ENCODE measurements at regions not wholly inside any gene's neighbourhood (a gene's known extent, or its start where the extent isn't known, plus 50 kb on each side); places are given as distances from the start of the nearest gene placed in this dataset.

GRCh38 chr5:180424094-180424493, 70.1 kb upstream of the CNOT6 start:
- in situ Hi-C loops (cut with MboI; ENCODE audit: low sequenced_read_pairs in 4 of 4) (no loop called here), intact Hi-C loops (cut with DNase I; ENCODE audit: low total_unique reads) (no loop called here)
- no peak for ATAC-seq
- no peak for TF ChIP-seq POLR2A (IDR thresholded peaks at IDR 0.05)
- TF ChIP-seq CTCF (IDR thresholded peaks at IDR 0.05 in 4 of 5, conservative IDR thresholded peaks at IDR 0.05 in 1 of 5): no peak
- Histone ChIP-seq H3K27ac (no peak overlapping the region), H3K36me3 (no peaks in the 10 kb centered on the region), H3K9me3 (no peaks in the 10 kb centered on the region), H3K4me1 (no peaks in the 10 kb centered on the region), H3K27me3 (no peaks in the 10 kb centered on the region), H3K4me3 (no peak overlapping the region)
- DNase-seq: no peak

- no peaks in the 10 kb centered on the region for H3K36me3 ChIP-seq
- H3K9me3 ChIP-seq: no peaks in the 10 kb centered on the region
- H3K4me3 ChIP-seq: no peak overlapping the region
- H3K27ac ChIP-seq: no peak overlapping the region
- intact Hi-C loops (cut with DNase I; ENCODE audit: low total_unique reads) (no loop called here), in situ Hi-C loops (cut with MboI; ENCODE audit: low sequenced_read_pairs in 4 of 4) (no loop called here)
- H3K4me1 ChIP-seq: no peaks in the 10 kb centered on the region
- no peak for ATAC-seq
- no peaks in the 10 kb centered on the region for H3K27me3 ChIP-seq
- no peak for DNase-seq
- no peak for TF ChIP-seq CTCF (IDR thresholded peaks at IDR 0.05 in 4 of 5, conservative IDR thresholded peaks at IDR 0.05 in 1 of 5)
- no peak for TF ChIP-seq POLR2A (IDR thresholded peaks at IDR 0.05)
Observed at GRCh38 chr5:180428598-180428997, 65.6 kb upstream of the CNOT6 start.

GRCh38 chr5:180431932-180432331, 62.2 kb upstream of the CNOT6 start:
- H3K36me3 ChIP-seq: no peaks in the 10 kb centered on the region
- intact Hi-C loops (cut with DNase I; ENCODE audit: low total_unique reads): no loop called here
- ATAC-seq: no peak

GRCh38 chr5:180433032-180433422, 61.2 kb upstream of the CNOT6 start:
- no peak overlapping the region for H3K4me3 ChIP-seq
- H3K27ac ChIP-seq: no peak overlapping the region
- TF ChIP-seq POLR2A (IDR thresholded peaks at IDR 0.05) (no peak), CTCF (IDR thresholded peaks at IDR 0.05 in 4 of 5, conservative IDR thresholded peaks at IDR 0.05 in 1 of 5) (no peak)
- no peaks in the 10 kb centered on the region for H3K36me3 ChIP-seq
- intact Hi-C loops (cut with DNase I; ENCODE audit: low total_unique reads): no loop called here
- no peak for DNase-seq
- H3K9me3 ChIP-seq: no peaks in the 10 kb centered on the region
- H3K4me1 ChIP-seq: no peaks in the 10 kb centered on the region
- H3K27me3 ChIP-seq: no peaks in the 10 kb centered on the region
- in situ Hi-C loops (cut with MboI; ENCODE audit: low sequenced_read_pairs in 4 of 4): no loop called here
- no peak for ATAC-seq

More at GRCh38 chr5:180431932-180432331, 62.2 kb upstream of the CNOT6 start:
- no peak overlapping the region for H3K27ac ChIP-seq
- in situ Hi-C loops (cut with MboI; ENCODE audit: low sequenced_read_pairs in 4 of 4): no loop called here
- H3K9me3 ChIP-seq: no peaks in the 10 kb centered on the region
- H3K4me3 ChIP-seq: no peak overlapping the region
- DNase-seq: no peak
- no peaks in the 10 kb centered on the region for H3K27me3 ChIP-seq
- H3K4me1 ChIP-seq: no peaks in the 10 kb centered on the region
- TF ChIP-seq CTCF (IDR thresholded peaks at IDR 0.05 in 4 of 5, conservative IDR thresholded peaks at IDR 0.05 in 1 of 5) (no peak), POLR2A (IDR thresholded peaks at IDR 0.05) (no peak)

GRCh38 chr5:180435594-180435993, 58.6 kb upstream of the CNOT6 start:
- DNase-seq (no peak), ATAC-seq (no peak)
- TF ChIP-seq CTCF (IDR thresholded peaks at IDR 0.05 in 4 of 5, conservative IDR thresholded peaks at IDR 0.05 in 1 of 5) (no peak), POLR2A (IDR thresholded peaks at IDR 0.05) (no peak)
- Histone ChIP-seq H3K27ac (no peak overlapping the region), H3K9me3 (no peaks in the 10 kb centered on the region), H3K4me3 (no peak overlapping the region), H3K4me1 (no peaks in the 10 kb centered on the region), H3K36me3 (no peaks in the 10 kb centered on the region), H3K27me3 (peaks cover 0 to 3% (median 0%) of the 10 kb centered on the region in 3 donors)
- in situ Hi-C loops (cut with MboI; ENCODE audit: low sequenced_read_pairs in 4 of 4) (no loop called here), intact Hi-C loops (cut with DNase I; ENCODE audit: low total_unique reads) (no loop called here)

All from gastrocnemius medialis (tissue), 4 donors.